HG03439 (cell line): ENCODE measurements at regions not wholly inside any gene's neighbourhood (a gene's known extent, or its start where the extent isn't known, plus 50 kb on each side); places are given as distances from the start of the nearest gene placed in this dataset.
"Not testable (repeated sequence)": the region's sequence is repeated elsewhere in the genome, so short reads cannot be mapped to it uniquely, and the experiment has no call there.

ENCODE experiments used
- ATAC-seq: cut with Tn5 transposase; IDR thresholded peaks from one replicate; pipeline ENCODE4 v1.9.1; 2021; ENCODE audit warnings: mild to moderate bottlenecking, moderate library complexity; ENCODE audit not compliant: unreplicated experiment

- no peak for ATAC-seq
These were observed 525.2 kb downstream of the LIG4 start for GRCh38 chr13:107690181-107690580.

- ATAC-seq = no peak
These were observed 529.5 kb downstream of the LIG4 start for GRCh38 chr13:107685876-107686275.

- no peak for ATAC-seq
These were observed 533.7 kb downstream of the LIG4 start for GRCh38 chr13:107681600-107681999.

GRCh38 chr13:107680115-107680514 is 535.2 kb downstream of the LIG4 start:
- no peak for ATAC-seq

DNA sequence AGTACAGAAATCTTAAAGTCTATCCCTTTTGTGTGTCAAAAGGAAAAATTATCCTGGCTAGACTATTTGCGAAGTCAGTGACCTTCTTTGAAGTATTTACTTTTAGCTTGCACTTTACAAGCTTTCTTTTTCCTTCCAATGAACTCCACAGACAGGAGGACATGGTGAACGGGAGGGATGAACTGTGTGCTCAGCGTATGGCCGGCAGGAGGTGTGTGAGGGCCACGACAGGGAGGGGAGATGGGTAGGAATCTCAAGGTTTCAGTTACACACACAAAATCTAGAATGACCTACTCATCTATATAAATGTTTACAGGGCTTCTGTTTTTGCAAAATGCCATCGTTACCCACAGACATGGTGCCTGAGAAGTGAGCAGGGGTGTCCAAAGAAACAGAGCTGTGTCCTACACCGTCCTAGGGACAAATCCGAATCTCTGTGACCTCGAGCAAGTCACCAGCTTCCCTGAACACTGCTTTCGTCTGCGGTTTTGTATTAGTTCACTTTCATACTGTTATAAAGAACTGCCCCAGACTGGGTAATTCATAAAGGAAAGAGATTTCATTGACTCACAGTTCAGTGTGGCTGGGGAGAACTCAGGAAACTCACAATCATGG is 537.2 kb downstream of the LIG4 start:
- no peak for ATAC-seq

GRCh38 chr13:107675847-107676550 is 539.3 kb downstream of the LIG4 start:
- no peak for ATAC-seq

- ATAC-seq = no peak
These were observed 545.8 kb downstream of the LIG4 start for GRCh38 chr13:107669391-107669993.

- ATAC-seq = no peak
These were observed 549.3 kb downstream of the LIG4 start for GRCh38 chr13:107665926-107666458.

DNA sequence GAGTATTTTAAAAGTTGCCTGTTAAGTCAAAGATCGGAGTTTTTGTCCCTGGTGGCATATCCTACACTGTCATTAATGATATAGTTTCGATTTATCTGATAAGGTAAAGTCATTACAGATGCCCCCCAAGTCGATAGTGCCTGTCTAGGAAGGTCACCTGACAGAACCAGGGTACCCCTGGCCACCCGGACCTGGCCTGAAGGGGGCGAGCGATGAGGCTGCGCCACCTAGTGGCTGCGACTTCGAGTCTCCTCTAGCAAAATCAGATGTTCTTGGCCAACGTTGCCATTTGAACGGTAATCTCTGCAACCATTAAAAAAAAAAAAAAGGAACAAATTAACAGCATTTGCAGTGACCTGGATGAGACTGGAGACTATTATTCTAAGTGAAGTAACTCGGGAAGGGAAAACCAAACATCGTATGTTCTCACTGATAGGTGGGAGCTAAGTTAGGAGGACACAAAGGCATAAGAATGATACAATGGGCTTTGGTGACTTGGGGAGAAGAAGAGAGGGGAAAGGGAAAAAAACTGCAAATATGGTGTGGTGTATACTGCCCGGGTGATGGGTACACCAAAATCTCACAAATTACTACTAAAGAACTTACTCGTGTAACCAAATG is 565.1 kb downstream of the LIG4 start:
- ATAC-seq = peak; percentile 70

DNA sequence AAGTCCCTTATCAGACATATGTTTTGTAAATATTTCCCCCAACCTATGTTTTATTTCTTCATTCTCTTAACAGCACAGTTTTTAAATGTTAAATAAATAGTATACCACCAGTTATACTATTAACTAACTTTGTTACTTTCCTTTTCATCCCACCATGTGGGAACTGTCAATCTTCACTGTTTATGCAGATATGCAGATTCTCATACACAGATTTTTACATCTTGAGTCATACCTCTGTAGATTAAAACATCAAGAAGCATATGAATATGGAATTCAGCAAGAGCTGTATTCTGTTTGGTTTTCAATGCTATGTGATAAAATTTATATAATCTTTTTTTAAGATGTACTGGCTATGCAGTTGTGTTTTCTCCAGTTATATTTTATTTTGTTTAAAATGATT is 566.3 kb downstream of the LIG4 start:
- ATAC-seq = no peak

GRCh38 chr13:107644136-107644535 is 571.2 kb downstream of the LIG4 start:
- no peak for ATAC-seq

GRCh38 chr13:107643615-107644014 is 571.7 kb downstream of the LIG4 start:
- no peak for ATAC-seq

- ATAC-seq = no peak
These were observed 572.5 kb downstream of the LIG4 start for GRCh38 chr13:107642831-107643230.

- no peak for ATAC-seq
These were observed 573.8 kb downstream of the LIG4 start for GRCh38 chr13:107641574-107641973.

- ATAC-seq = no peak
These were observed 589.7 kb downstream of the LIG4 start for GRCh38 chr13:107625648-107626047.

GRCh38 chr13:107617527-107617926 is 597.8 kb downstream of the LIG4 start:
- no peak for ATAC-seq

DNA sequence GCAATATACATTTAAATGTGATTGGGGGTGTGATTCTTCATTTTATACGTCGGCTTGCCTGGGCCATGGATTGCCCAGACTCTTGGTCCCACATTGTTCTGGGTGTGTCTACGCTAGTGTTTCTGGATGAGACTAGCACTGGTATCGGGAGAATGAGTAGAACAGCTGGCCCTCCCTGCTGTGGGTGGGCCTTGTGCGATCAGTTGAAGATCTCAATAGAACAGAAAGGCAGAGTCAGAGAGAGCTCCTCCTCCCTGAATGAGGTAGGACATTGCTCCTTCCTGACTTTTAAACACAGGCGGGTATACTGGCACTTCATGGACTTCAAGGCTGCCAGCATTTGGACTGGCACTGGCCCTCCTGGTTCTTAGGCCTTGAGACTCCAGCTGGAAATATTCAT is 603.0 kb downstream of the LIG4 start:
- no peak for ATAC-seq

- no peak for ATAC-seq
These were observed 606.6 kb downstream of the LIG4 start for GRCh38 chr13:107608736-107609135.

DNA sequence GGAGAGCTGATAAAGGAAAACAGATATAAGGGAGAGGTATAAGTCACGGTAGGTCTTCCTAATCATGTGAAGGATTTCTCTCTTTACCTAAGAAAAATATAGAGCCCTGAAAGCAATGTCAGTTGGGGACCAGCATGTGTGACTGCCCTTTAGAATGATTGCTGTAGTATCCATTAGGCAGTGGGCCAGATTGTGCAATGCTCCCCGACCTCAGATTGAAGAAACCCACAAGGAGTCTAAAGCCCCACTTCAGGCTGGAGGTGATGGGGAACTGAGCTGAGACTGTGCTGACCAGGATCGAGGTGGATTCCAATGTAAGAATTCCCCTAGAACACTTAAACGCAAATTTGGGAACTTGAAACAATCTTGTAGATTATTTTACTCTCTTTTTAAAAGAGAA is 614.4 kb downstream of the LIG4 start:
- ATAC-seq = no peak

DNA sequence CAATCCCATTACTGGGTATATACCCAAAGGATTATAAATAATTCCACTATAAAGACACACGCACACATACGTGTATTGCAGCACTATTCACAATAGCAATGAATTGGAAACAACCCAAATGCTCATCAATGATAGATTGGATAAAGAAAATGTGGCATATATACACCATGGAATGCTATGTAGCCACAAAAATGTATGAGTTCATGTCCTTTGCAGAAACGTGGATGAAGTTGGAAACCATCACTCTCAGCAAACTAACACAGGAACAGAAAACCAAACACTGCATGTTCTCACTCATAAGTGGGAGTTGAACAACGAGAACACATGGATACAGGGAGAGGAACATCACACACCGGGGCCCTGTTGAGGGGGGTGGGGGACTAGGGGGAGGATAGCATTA is 619.0 kb downstream of the LIG4 start:
- not testable (repeated sequence) for ATAC-seq

DNA sequence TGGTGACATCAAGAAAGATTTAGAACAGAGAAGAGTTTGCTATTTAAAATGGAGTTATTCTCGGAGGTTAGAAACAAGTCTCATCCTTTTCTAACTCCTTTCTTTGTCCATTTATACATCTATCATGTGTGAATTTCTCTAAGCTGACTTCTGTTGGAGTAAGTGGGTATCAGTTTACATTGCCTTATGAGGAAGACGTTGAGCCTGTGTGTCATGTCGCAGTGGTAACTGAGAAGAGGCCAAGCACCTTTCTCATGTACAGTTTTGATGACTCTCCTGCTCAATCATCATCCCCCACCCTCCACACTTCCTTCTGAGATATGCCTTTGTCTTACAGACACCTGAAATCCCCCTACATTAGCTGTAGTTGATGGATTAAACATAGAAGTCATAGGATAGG is 624.8 kb downstream of the LIG4 start:
- no peak for ATAC-seq

DNA sequence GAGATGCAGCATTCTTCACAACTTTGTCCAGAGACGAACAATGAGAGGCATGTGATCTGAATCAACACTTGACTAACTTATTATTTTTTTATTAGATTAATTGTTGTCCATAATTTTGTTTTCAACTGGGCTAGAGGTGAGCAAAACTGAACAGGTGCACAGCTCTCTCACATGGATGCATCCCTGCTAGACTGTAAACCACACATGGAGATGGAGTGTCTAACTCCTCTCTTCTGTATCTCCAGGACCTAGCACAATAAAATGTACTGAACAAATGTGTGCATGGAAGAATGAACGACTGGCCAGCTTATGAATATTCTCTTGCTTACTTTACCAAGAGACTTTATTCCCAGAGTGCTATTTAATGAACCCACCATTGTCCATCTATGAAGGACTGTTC is 627.7 kb downstream of the LIG4 start:
- no peak for ATAC-seq
